Sigmoid colon (tissue), 4 donors: ENCODE measurements at regions not wholly inside any gene's neighbourhood (a gene's known extent, or its start where the extent isn't known, plus 50 kb on each side); places are given as distances from the start of the nearest gene placed in this dataset.

ENCODE experiments used
- CTCF ChIP-seq, 4 experiments: fragments of 450-650 bp in 3 of 4; fragments of 200-600 bp in 1 of 4; IDR thresholded peaks; one replicate each; pipeline ENCODE4 v1.5.1; 2016 to 2019; ENCODE audit warnings: antibody characterized with exemption in 4 of 4, mild to moderate bottlenecking in 3 of 4, moderate library complexity in 2 of 4
- EP300 ChIP-seq, 4 donors: sonication (generic); formaldehyde crosslinking; IDR thresholded peaks; one replicate each; pipeline ENCODE4 v1.6.1; 2017; ENCODE audit warnings: antibody characterized with exemption in 4 of 4
- POLR2A ChIP-seq, 2 donors: fragments of 450-650 bp; IDR thresholded peaks; one replicate each; pipeline ENCODE4 v1.6.1; 2016; ENCODE audit warnings: antibody characterized with exemption in 2 of 2, mild to moderate bottlenecking in 2 of 2, moderate library complexity in 2 of 2
- POLR2AphosphoS5 ChIP-seq, 4 donors: sonication (generic); formaldehyde crosslinking; IDR thresholded peaks; one replicate each; pipeline ENCODE4 v1.6.1; 2017; ENCODE audit warnings: antibody characterized with exemption in 4 of 4

GRCh38 chr12:47437570-47437969, 268.3 kb downstream of the RPAP3 start:
- no peak for TF ChIP-seq CTCF (IDR thresholded peaks at IDR 0.05)
- no peak for TF ChIP-seq EP300 (IDR thresholded peaks at IDR 0.05)
- TF ChIP-seq POLR2AphosphoS5 (IDR thresholded peaks at IDR 0.05), result no peak
- no peak for TF ChIP-seq POLR2A (IDR thresholded peaks at IDR 0.05)
